ENCODE measurements at regions not wholly inside any gene's neighbourhood (a gene's known extent, or its start where the extent isn't known, plus 50 kb on each side); places are given as distances from the start of the nearest gene placed in this dataset.

GRCh38 chr3:56899851-56900250 lies 98.1 kb upstream of the ARHGEF3 start:
- H3K4me2 ChIP-seq (replicated peaks; ENCODE audit: extremely low read depth, low read length, poor library complexity, severe bottlenecking): no peak overlapping the region
- H3K36me3 Mint-ChIP-seq: no peaks in the 10 kb centered on the region
- no peaks in the 10 kb centered on the region for H3K36me3 ChIP-seq (replicated peaks in 1 of 2; ENCODE audit: control insufficient read depth in 1 of 2, insufficient read depth in 2 of 2, low read length in 2 of 2)
- no peaks in the 10 kb centered on the region for H3K79me2 ChIP-seq (ENCODE audit: insufficient read depth, low read length)
- no CpG with 5 or more reads among the region's 6 CpGs for WGBS (ENCODE audit: insufficient coverage)
- peaks cover 9% of the 10 kb centered on the region for H3K4me1 Mint-ChIP-seq
- H3K27ac ChIP-seq (ENCODE audit: low read depth in 1 of 2, low read length in 2 of 2): no peak overlapping the region
- no peak overlapping the region for H2AFZ ChIP-seq (ENCODE audit: insufficient read depth, low read depth, low read length, poor library complexity, severe bottlenecking)
- H3K27ac Mint-ChIP-seq: peak overlapping the region in 1 of 7 donors; percentile 13
- H3K27me3 Mint-ChIP-seq (ENCODE audit: low read depth in 3 of 3): peaks cover 0 to 1% (median 0%) of the 10 kb centered on the region in 3 donors
- no peak overlapping the region for H3K9ac ChIP-seq (ENCODE audit: insufficient read depth, low read length, poor library complexity, severe bottlenecking)
- intact Hi-C loops (cut with micrococcal nuclease): no loop called here
- no peaks in the 10 kb centered on the region for H3K9me3 ChIP-seq (replicated peaks in 1 of 2; ENCODE audit: control insufficient read depth in 1 of 2, insufficient read depth in 1 of 2, low read length in 2 of 2)
- no peak for DNase-seq
- no peak for TF ChIP-seq CTCF (IDR thresholded peaks at IDR 0.05)
- H3K27me3 ChIP-seq (ENCODE audit: control insufficient read depth in 2 of 2, insufficient read depth in 2 of 2, low read length in 2 of 2): no peaks in the 10 kb centered on the region
- H3K4me3 Mint-ChIP-seq: no peak overlapping the region
- no peaks in the 10 kb centered on the region for H4K20me1 ChIP-seq (ENCODE audit: insufficient read depth, low read length)
- H3K9me3 Mint-ChIP-seq: no peaks in the 10 kb centered on the region
- H3K4me1 ChIP-seq (ENCODE audit: control insufficient read depth in 1 of 2, insufficient read depth in 2 of 2, low read length in 2 of 2): peaks cover 7% of the 10 kb centered on the region in 2 donors
- H3K4me3 ChIP-seq (replicated peaks in 1 of 3; ENCODE audit: low read depth in 2 of 3, low read length in 3 of 3): no peak overlapping the region

GRCh38 chr3:56899078-56899477 lies 97.3 kb upstream of the ARHGEF3 start:
- H3K79me2 ChIP-seq (ENCODE audit: insufficient read depth, low read length): no peaks in the 10 kb centered on the region
- no peak for DNase-seq
- no peak overlapping the region for H3K4me3 Mint-ChIP-seq
- intact Hi-C loops (cut with micrococcal nuclease): no loop called here
- H3K36me3 Mint-ChIP-seq: no peaks in the 10 kb centered on the region
- H3K36me3 ChIP-seq (replicated peaks in 1 of 2; ENCODE audit: control insufficient read depth in 1 of 2, insufficient read depth in 2 of 2, low read length in 2 of 2): no peaks in the 10 kb centered on the region
- no peak overlapping the region for H3K4me2 ChIP-seq (replicated peaks; ENCODE audit: extremely low read depth, low read length, poor library complexity, severe bottlenecking)
- H3K4me3 ChIP-seq (replicated peaks in 1 of 3; ENCODE audit: low read depth in 2 of 3, low read length in 3 of 3): no peak overlapping the region
- no peaks in the 10 kb centered on the region for H3K9me3 Mint-ChIP-seq
- H3K27me3 ChIP-seq (ENCODE audit: control insufficient read depth in 2 of 2, insufficient read depth in 2 of 2, low read length in 2 of 2): no peaks in the 10 kb centered on the region
- peaks cover 7% of the 10 kb centered on the region in 2 donors for H3K4me1 ChIP-seq (ENCODE audit: control insufficient read depth in 1 of 2, insufficient read depth in 2 of 2, low read length in 2 of 2)
- H3K27me3 Mint-ChIP-seq (ENCODE audit: low read depth in 3 of 3): no peaks in the 10 kb centered on the region
- no peak for TF ChIP-seq CTCF (IDR thresholded peaks at IDR 0.05)
- no peak overlapping the region for H3K9ac ChIP-seq (ENCODE audit: insufficient read depth, low read length, poor library complexity, severe bottlenecking)
- no peak overlapping the region for H2AFZ ChIP-seq (ENCODE audit: insufficient read depth, low read depth, low read length, poor library complexity, severe bottlenecking)
- no peaks in the 10 kb centered on the region for H4K20me1 ChIP-seq (ENCODE audit: insufficient read depth, low read length)
- peaks cover 9% of the 10 kb centered on the region for H3K4me1 Mint-ChIP-seq
- 81% methylated on average over 3 of the region's 6 CpGs for WGBS (ENCODE audit: insufficient coverage)
- H3K27ac ChIP-seq (ENCODE audit: low read depth in 1 of 2, low read length in 2 of 2): no peak overlapping the region
- H3K9me3 ChIP-seq (replicated peaks in 1 of 2; ENCODE audit: control insufficient read depth in 1 of 2, insufficient read depth in 1 of 2, low read length in 2 of 2): no peaks in the 10 kb centered on the region
- H3K27ac Mint-ChIP-seq: no peak overlapping the region
